Activated T-helper 17 cell treated with anti-CD3 and anti-CD28 coated beads, Interleukin-2, amount 50 U/mL, for 72 hours (primary cell): ENCODE measurements at regions not wholly inside any gene's neighbourhood (a gene's known extent, or its start where the extent isn't known, plus 50 kb on each side); places are given as distances from the start of the nearest gene placed in this dataset.
"Not testable (repeated sequence)": the region's sequence is repeated elsewhere in the genome, so short reads cannot be mapped to it uniquely, and the experiment has no call there.

Experiments used
- ATAC-seq: fragments of 150-1000 bp; cut with Tn5 transposase; replicated peaks from 2 replicates; pipeline ENCODE4 v1.10.0; 2021; ENCODE audit warnings: mild to moderate bottlenecking, moderate library complexity
- H3K27ac Mint-ChIP-seq: one replicate; pipeline ENCODE4 v1.8.0; 2022; ENCODE audit warnings: mixed read lengths
- H3K27me3 Mint-ChIP-seq: one replicate; pipeline ENCODE4 v1.8.0; 2022; ENCODE audit warnings: mixed read lengths
- H3K36me3 Mint-ChIP-seq: one replicate; pipeline ENCODE4 v1.8.0; 2022; ENCODE audit warnings: low read depth, mild to moderate bottlenecking, mixed read lengths
- H3K4me1 Mint-ChIP-seq: one replicate; pipeline ENCODE4 v1.8.0; 2022; ENCODE audit warnings: mixed read lengths
- H3K4me3 Mint-ChIP-seq: one replicate; pipeline ENCODE4 v1.8.0; 2022; ENCODE audit warnings: mild to moderate bottlenecking, mixed read lengths
- H3K9me3 Mint-ChIP-seq: one replicate; pipeline ENCODE4 v1.8.0; 2022; ENCODE audit warnings: mixed read lengths

- H3K9me3 Mint-ChIP-seq = peaks cover 4% of the 10 kb centered on the region
- H3K4me3 Mint-ChIP-seq = no peak overlapping the region
- no peaks in the 10 kb centered on the region for H3K4me1 Mint-ChIP-seq
- peaks cover 3% of the 10 kb centered on the region for H3K27me3 Mint-ChIP-seq
- ATAC-seq = no peak
- no peaks in the 10 kb centered on the region for H3K36me3 Mint-ChIP-seq
- no peak overlapping the region for H3K27ac Mint-ChIP-seq
These were observed 82.5 kb upstream of the RBMS1 start for GRCh38 chr2:160576054-160576499.

DNA sequence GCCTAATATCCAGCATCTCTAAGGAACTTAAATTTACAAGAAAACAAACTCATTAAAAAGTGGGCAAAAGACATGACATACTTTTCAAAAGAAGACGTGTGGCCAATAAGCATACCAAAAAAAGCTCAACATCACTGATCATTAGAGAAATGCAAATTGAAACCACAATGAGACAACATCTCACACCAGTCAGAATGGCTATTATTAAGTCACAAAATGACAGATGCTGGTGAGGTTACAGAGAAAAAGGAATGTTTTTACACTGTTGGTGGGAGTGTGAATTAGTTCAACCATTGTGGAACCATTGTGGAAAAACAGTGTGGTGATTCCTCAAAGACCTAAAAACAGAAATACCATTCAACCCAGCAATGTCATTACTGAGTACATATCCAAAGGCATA, 83.5 kb upstream of the RBMS1 start:
- not testable (repeated sequence) for H3K27ac Mint-ChIP-seq, ATAC-seq, H3K4me3 Mint-ChIP-seq, H3K4me1 Mint-ChIP-seq, H3K27me3 Mint-ChIP-seq, H3K9me3 Mint-ChIP-seq, H3K36me3 Mint-ChIP-seq

DNA sequence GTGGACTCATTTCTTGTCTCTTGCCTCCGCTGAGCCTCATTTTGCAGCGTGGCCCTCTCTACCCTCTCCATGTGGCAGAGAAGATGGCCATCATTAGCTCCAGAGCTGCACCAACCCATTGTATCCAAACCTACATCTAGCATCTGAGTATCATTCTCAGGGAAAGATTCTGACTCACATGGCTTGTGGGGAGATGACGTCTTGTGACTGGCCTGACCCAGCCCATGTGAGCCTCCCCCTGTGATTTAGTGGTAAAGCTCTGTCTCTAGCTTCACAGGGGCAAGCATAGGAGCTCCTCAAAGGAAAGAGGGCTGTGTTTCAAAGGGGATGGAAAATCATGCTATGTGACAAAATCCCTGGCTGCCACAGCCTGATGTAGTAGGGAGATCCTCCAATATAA, 87.4 kb upstream of the RBMS1 start:
- Mint-ChIP-seq H3K9me3 (no peaks in the 10 kb centered on the region), H3K4me3 (no peak overlapping the region), H3K27ac (no peak overlapping the region), H3K27me3 (peaks cover 3% of the 10 kb centered on the region), H3K4me1 (peaks cover 7% of the 10 kb centered on the region), H3K36me3 (no peaks in the 10 kb centered on the region)
- ATAC-seq = no peak

GRCh38 chr2:160581448-160581847, 87.8 kb upstream of the RBMS1 start:
- Mint-ChIP-seq H3K27me3 (peaks cover 3% of the 10 kb centered on the region), H3K4me1 (peaks cover 8% of the 10 kb centered on the region), H3K27ac (no peak overlapping the region), H3K4me3 (no peak overlapping the region), H3K9me3 (no peaks in the 10 kb centered on the region), H3K36me3 (no peaks in the 10 kb centered on the region)
- ATAC-seq = no peak

DNA sequence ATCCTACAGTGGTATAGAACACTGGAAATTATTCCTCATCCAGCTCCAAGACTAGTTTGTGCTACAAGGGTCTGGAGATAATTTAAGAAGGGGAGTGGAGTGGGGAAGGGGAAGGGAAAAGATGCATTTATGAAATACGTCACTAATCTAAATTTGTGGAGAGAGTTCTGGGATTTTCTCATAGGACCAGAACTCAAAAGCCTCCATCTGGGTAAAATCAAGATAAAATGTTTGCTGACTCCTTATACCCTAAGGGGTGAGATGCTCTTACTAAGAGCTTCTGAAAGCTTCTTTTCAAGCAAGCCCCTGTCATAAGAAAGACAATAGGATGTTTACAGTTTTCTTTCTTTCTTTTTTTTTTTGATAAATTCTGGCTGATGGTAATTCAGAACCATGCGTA, 88.5 kb upstream of the RBMS1 start:
- ATAC-seq = no peak
- no peaks in the 10 kb centered on the region for H3K36me3 Mint-ChIP-seq
- H3K4me1 Mint-ChIP-seq = peaks cover 8% of the 10 kb centered on the region
- no peak overlapping the region for H3K4me3 Mint-ChIP-seq
- H3K27me3 Mint-ChIP-seq = peaks cover 3% of the 10 kb centered on the region
- H3K9me3 Mint-ChIP-seq = no peaks in the 10 kb centered on the region
- H3K27ac Mint-ChIP-seq = no peak overlapping the region

DNA sequence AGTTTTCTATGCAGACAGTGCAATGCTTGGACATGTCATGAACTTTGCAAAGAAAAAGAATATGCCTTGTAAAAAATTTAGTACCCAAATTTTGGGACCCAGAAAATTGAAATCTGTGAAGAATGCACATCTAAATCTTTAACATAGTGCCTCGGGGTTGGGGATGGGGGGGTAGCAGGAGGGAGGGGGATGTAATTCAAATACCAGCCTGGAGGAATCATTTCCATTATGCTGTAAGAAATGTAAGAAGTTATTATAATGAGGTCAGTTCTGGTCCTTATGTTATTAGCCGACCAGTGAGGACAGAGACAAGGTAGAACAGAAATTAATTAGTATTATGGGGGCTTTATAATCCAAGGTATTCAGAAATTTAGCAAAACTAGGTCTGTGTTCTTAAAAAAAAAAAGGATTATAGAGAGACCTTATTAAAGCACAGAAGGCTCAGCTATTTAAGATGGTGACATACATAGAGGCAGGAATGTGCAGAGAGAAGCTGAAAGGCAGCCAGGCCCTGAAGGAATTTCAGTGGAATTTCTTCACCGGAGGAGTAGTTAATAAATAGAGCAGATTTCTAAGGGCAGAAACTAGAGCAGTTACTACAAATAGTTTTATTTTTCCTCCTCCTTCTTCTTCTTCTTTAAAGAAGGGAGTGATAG, 89.0 kb upstream of the RBMS1 start:
- H3K4me3 Mint-ChIP-seq = no peak overlapping the region
- H3K27me3 Mint-ChIP-seq = peaks cover 3% of the 10 kb centered on the region
- ATAC-seq = no peak
- no peaks in the 10 kb centered on the region for H3K9me3 Mint-ChIP-seq
- H3K36me3 Mint-ChIP-seq = no peaks in the 10 kb centered on the region
- no peak overlapping the region for H3K27ac Mint-ChIP-seq
- peaks cover 8% of the 10 kb centered on the region for H3K4me1 Mint-ChIP-seq

DNA sequence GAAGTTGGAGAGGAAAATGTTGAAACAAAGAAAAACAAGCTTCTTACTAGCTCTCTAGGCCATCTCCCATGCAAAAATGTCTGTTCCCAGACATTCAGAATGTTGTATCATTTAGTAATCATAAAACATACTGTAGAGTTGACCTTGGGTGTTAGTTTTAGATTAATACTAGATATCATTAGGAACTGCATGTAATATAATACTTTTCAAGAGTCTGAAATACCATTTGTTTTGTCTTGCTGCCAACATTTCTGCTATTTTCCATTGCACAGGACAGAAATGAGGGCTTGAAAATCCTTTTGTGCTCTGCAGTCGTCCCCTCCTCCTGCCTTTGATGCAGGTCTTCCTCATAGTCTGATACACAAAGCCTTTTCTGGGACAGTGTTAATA, 89.5 kb upstream of the RBMS1 start:
- no peak for ATAC-seq
- no peaks in the 10 kb centered on the region for H3K9me3 Mint-ChIP-seq
- H3K36me3 Mint-ChIP-seq = no peaks in the 10 kb centered on the region
- H3K4me1 Mint-ChIP-seq = peaks cover 8% of the 10 kb centered on the region
- no peak overlapping the region for H3K27ac Mint-ChIP-seq
- H3K27me3 Mint-ChIP-seq = peaks cover 3% of the 10 kb centered on the region
- no peak overlapping the region for H3K4me3 Mint-ChIP-seq

DNA sequence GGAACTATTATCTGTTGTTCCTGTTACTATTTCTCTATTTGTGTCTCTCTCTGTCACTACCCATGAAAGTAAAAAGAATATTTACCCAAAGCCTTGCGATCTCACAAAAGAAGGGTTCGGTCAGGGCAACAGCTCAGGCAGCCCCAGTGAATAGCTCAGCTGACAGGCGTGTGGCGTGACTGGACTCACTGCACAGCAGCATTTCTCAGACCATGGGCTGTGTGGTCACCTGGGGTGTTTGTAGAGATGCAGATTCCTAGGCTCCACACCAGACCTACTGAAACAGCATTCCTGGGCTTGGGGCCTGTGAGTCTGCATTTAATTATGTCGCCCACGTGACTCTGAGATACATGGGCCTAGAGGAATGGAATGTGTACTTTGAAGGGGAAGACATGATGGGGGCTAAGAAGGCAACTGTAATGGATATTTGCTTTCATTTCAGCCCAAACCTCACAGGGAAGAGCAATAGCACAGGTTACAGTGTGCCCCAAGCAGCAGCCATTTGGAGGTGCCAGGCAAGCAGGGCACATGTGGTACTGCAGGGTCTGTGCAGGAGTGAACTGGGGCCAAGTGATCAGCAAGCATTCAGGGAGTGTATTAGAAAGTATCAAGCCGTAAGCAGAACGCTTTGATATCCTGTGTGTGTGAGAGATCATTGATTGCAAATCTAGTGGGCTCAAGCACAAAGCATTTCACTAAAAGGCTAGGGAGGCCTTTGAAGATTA, 90.4 kb upstream of the RBMS1 start:
- Mint-ChIP-seq H3K27ac (no peak overlapping the region), H3K4me1 (peaks cover 8% of the 10 kb centered on the region), H3K4me3 (no peak overlapping the region), H3K9me3 (no peaks in the 10 kb centered on the region), H3K36me3 (no peaks in the 10 kb centered on the region), H3K27me3 (peaks cover 3% of the 10 kb centered on the region)
- ATAC-seq = no peak

- no peak for ATAC-seq
- Mint-ChIP-seq H3K4me1 (peaks cover 8% of the 10 kb centered on the region), H3K36me3 (no peaks in the 10 kb centered on the region), H3K27ac (no peak overlapping the region), H3K27me3 (peaks cover 3% of the 10 kb centered on the region), H3K9me3 (no peaks in the 10 kb centered on the region), H3K4me3 (no peak overlapping the region)
These were observed 91.4 kb upstream of the RBMS1 start for GRCh38 chr2:160584972-160585494.

DNA sequence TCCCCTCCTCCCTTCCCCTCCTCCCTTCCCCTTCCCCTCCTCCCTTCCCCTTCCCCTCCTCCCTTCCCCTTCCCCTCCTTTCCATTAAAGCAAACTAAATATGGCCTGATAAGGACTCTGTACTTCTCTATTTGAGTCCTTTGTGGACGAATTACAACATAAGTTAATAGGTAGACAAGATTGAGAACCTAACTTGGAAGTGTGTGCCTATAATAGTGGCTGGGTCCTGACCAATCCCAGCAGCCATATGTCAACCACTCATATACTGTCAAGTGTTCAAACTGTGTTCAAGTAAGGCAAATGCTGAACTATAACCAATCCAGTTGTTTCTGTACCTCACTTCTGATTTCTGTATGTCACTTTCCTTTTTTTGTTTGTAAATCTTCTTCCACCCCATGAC, 97.1 kb upstream of the RBMS1 start:
- no peak for ATAC-seq
- Mint-ChIP-seq H3K36me3 (no peaks in the 10 kb centered on the region), H3K4me3 (no peak overlapping the region), H3K4me1 (peaks cover 4% of the 10 kb centered on the region), H3K27ac (no peak overlapping the region), H3K27me3 (no peaks in the 10 kb centered on the region), H3K9me3 (peaks cover 4% of the 10 kb centered on the region)

DNA sequence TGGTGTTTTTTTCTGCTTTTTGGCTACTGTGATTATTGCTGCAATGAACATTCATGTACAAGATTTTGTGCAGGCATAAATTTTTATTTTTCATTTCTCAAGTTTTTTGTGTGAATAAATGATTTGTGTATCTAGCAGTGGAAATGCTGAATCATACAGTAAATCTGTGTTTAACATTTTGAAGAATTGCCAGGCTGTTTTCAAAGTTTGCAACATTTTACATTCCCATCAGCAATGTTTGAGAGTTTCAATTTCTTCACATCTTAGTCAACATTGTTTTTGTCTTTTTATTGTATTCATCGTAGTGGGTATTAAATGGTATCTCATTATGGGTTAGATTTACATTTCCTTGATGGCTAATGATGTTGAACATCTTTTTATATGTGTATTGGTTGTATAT, 98.8 kb upstream of the RBMS1 start:
- H3K4me3 Mint-ChIP-seq = no peak overlapping the region
- H3K27me3 Mint-ChIP-seq = no peaks in the 10 kb centered on the region
- H3K27ac Mint-ChIP-seq = no peak overlapping the region
- H3K36me3 Mint-ChIP-seq = no peaks in the 10 kb centered on the region
- no peaks in the 10 kb centered on the region for H3K4me1 Mint-ChIP-seq
- peaks cover 4% of the 10 kb centered on the region for H3K9me3 Mint-ChIP-seq
- ATAC-seq = no peak

DNA sequence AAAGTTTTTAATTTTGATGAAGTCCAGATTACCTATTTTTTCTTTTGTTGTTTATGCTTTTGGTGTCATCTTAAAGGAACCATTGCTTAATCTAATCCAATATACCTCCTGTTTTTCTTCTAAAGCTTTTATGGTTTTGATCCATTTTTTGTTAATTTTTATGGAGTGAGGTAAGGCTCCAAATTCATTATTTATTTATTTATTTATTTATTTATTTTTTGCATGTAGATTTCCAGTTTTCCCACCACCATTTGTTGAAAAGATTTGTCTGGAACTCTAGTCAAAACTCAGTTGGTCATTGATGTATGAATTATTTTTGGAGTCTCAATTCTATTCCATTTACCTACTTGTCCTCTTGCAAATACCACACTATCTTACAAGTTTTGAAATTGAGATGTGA, 99.4 kb upstream of the RBMS1 start:
- ATAC-seq = no peak
- Mint-ChIP-seq H3K27ac (no peak overlapping the region), H3K4me3 (no peak overlapping the region), H3K27me3 (no peaks in the 10 kb centered on the region), H3K9me3 (peaks cover 4% of the 10 kb centered on the region), H3K4me1 (no peaks in the 10 kb centered on the region), H3K36me3 (no peaks in the 10 kb centered on the region)

- no peak for ATAC-seq
- no peaks in the 10 kb centered on the region for H3K4me1 Mint-ChIP-seq
These were observed 102.8 kb upstream of the RBMS1 start for GRCh38 chr2:160596441-160596840.

GRCh38 chr2:160600437-160600836, 106.8 kb upstream of the RBMS1 start:
- H3K4me1 Mint-ChIP-seq, H3K4me3 Mint-ChIP-seq, H3K9me3 Mint-ChIP-seq, ATAC-seq, H3K27me3 Mint-ChIP-seq, H3K27ac Mint-ChIP-seq, H3K36me3 Mint-ChIP-seq: not testable (repeated sequence)

More at GRCh38 chr2:160596441-160596840, 102.8 kb upstream of the RBMS1 start:
- Mint-ChIP-seq H3K27ac (no peak overlapping the region), H3K4me3 (no peak overlapping the region), H3K36me3 (no peaks in the 10 kb centered on the region), H3K9me3 (peaks cover 4% of the 10 kb centered on the region), H3K27me3 (no peaks in the 10 kb centered on the region)

DNA sequence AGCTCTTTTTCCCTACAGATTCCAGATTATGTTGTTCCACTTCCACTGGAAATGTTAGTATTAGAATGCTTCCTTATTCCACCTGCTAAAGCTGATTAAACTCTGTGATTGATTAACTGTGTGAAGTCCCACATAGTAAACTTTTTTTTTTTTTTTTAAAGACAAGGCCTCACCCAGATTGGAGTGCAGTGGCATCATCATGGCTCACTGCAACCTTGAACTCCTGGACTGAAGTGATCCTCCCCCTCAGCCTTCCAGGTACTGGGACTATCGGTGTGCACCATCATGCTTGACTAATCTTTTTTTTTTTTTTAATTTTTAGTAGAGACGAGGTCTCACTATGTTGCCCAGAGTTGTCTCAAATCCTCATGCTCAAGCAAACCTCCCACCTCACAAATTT, 108.5 kb upstream of the RBMS1 start:
- H3K36me3 Mint-ChIP-seq = no peaks in the 10 kb centered on the region
- no peaks in the 10 kb centered on the region for H3K27me3 Mint-ChIP-seq
- H3K4me1 Mint-ChIP-seq = no peaks in the 10 kb centered on the region
- no peak overlapping the region for H3K4me3 Mint-ChIP-seq
- H3K9me3 Mint-ChIP-seq = no peaks in the 10 kb centered on the region
- no peak for ATAC-seq
- H3K27ac Mint-ChIP-seq = no peak overlapping the region
